HepG2 (cell line): ENCODE measurements at regions not wholly inside any gene's neighbourhood (a gene's known extent, or its start where the extent isn't known, plus 50 kb on each side); places are given as distances from the start of the nearest gene placed in this dataset.

Experiments used
- ARHGAP35 ChIP-seq: sonication (generic); formaldehyde crosslinking; IDR thresholded peaks from 2 replicates; pipeline ENCODE4 v1.9.0; 2022; ENCODE audit warnings: mild to moderate bottlenecking, inconsistent platforms, moderate library complexity, missing genetic modification reagents, borderline replicate concordance
- ASH2L ChIP-seq: fragments of 300-600, 200-600 bp; sonication (generic); IDR thresholded peaks from 2 replicates; pipeline ENCODE4 v1.7.0; 2017; ENCODE audit warnings: low read depth, mild to moderate bottlenecking, moderate library complexity, mixed read lengths, low read length; ENCODE audit not compliant: insufficient read length
- BATF2 ChIP-seq: sonication (generic); formaldehyde crosslinking; IDR thresholded peaks from 2 replicates; pipeline ENCODE4 v1.8.0; 2022; ENCODE audit warnings: mild to moderate bottlenecking, missing genetic modification reagents, moderate library complexity
- CSRNP2 ChIP-seq: sonication (generic); formaldehyde crosslinking; conservative IDR thresholded peaks from 2 replicates; pipeline ENCODE4 v1.8.0; 2022; ENCODE audit warnings: low read depth, missing genetic modification reagents
- DNMT3B ChIP-seq: conservative IDR thresholded peaks from 2 replicates; pipeline ENCODE4 v1.6.1; 2016; ENCODE audit warnings: missing biosample characterization, control low read depth
- DPF2 ChIP-seq: sonication (generic); formaldehyde crosslinking; IDR thresholded peaks from 2 replicates; pipeline ENCODE4 v1.4.0; 2020; ENCODE audit warnings: mild to moderate bottlenecking, low read depth, missing genetic modification reagents, borderline replicate concordance
- FIP1L1 ChIP-seq: fragments of 200-400 bp; formaldehyde crosslinking; IDR thresholded peaks from 2 replicates; pipeline ENCODE4 v1.6.1; 2018; ENCODE audit warnings: low read depth, mild to moderate bottlenecking, low read length, moderate library complexity, borderline replicate concordance; ENCODE audit not compliant: insufficient read depth
- FOXA1 ChIP-seq, 2 experiments: fragments of 450-650 bp in 1 of 2; sonication (generic) in 1 of 2; formaldehyde crosslinking in 1 of 2; IDR thresholded peaks; 2 replicates each; pipeline versions ENCODE4 v1.4.0 to v1.6.1; 2016 to 2020; ENCODE audit warnings: missing genetic modification reagents in 1 of 2
- HNRNPL ChIP-seq: fragments of 200-400 bp; formaldehyde crosslinking; IDR thresholded peaks from 2 replicates; pipeline ENCODE4 v1.6.1; 2017; ENCODE audit warnings: mild to moderate bottlenecking, low read depth, low read length
- MAF1 ChIP-seq: sonication (generic); formaldehyde crosslinking; IDR thresholded peaks from 2 replicates; pipeline ENCODE4 v1.5.0; 2020; ENCODE audit warnings: missing genetic modification reagents, borderline replicate concordance
- NCOR1 ChIP-seq: fragments of 200-600 bp; sonication (generic); IDR thresholded peaks from 2 replicates; pipeline ENCODE4 v1.7.0; 2017; ENCODE audit warnings: antibody characterized with exemption, low read length, borderline replicate concordance
- RFX5 ChIP-seq: IDR thresholded peaks from 2 replicates; pipeline ENCODE4 v1.6.1; 2011; ENCODE audit warnings: low read depth, low read length, improper control_type of control experiment
- SALL2 ChIP-seq: sonication (generic); formaldehyde crosslinking; IDR thresholded peaks from 2 replicates; pipeline ENCODE4 v1.8.1; 2023; ENCODE audit warnings: mild to moderate bottlenecking, missing genetic modification reagents, inconsistent platforms
- SAP130 ChIP-seq: IDR thresholded peaks from 2 replicates; pipeline ENCODE4 v1.6.1; 2016; ENCODE audit warnings: low read depth
- TMF1 ChIP-seq: sonication (generic); formaldehyde crosslinking; IDR thresholded peaks from 2 replicates; pipeline ENCODE4 v1.8.1; 2022; ENCODE audit warnings: low read depth, missing genetic modification reagents
- USF2 ChIP-seq, 2 experiments: sonication (generic) in 1 of 2; formaldehyde crosslinking in 1 of 2; IDR thresholded peaks; 2 replicates each; pipeline versions ENCODE4 v1.5.1 to v1.6.1; 2011 to 2020; ENCODE audit warnings: borderline replicate concordance in 1 of 2, low read depth in 1 of 2, low read length in 1 of 2, mild to moderate bottlenecking in 1 of 2, missing genetic modification reagents in 1 of 2, moderate library complexity in 1 of 2
- ZBTB1 ChIP-seq: sonication (generic); formaldehyde crosslinking; IDR thresholded peaks from 2 replicates; pipeline ENCODE4 v1.4.0; 2020; ENCODE audit warnings: missing genetic modification reagents, borderline replicate concordance
- ZFP90 ChIP-seq: sonication (generic); formaldehyde crosslinking; IDR thresholded peaks from 2 replicates; pipeline ENCODE4 v1.8.0; 2022; ENCODE audit warnings: missing genetic modification reagents, mild to moderate bottlenecking, inconsistent platforms, borderline replicate concordance
- ZNF12 ChIP-seq: sonication (generic); formaldehyde crosslinking; IDR thresholded peaks from 2 replicates; pipeline ENCODE4 v1.5.0; 2020; ENCODE audit warnings: missing genetic modification reagents
- ZNF136 ChIP-seq: sonication (generic); formaldehyde crosslinking; IDR thresholded peaks from 2 replicates; pipeline ENCODE4 v1.8.1; 2022; ENCODE audit warnings: low read depth, mild to moderate bottlenecking, moderate library complexity, missing genetic modification reagents
- ZNF17 ChIP-seq: sonication (generic); formaldehyde crosslinking; IDR thresholded peaks from 2 replicates; pipeline ENCODE4 v1.5.0; 2020; ENCODE audit warnings: mild to moderate bottlenecking, missing genetic modification reagents
- ZNF207 ChIP-seq: fragments of 450-650 bp; IDR thresholded peaks from 2 replicates; pipeline ENCODE4 v1.6.1; 2016; ENCODE audit warnings: antibody characterized with exemption, borderline replicate concordance
- ZNF382 ChIP-seq: sonication (generic); formaldehyde crosslinking; IDR thresholded peaks from 2 replicates; pipeline ENCODE4 v1.5.0; 2020; ENCODE audit warnings: missing genetic modification reagents, mild to moderate bottlenecking, borderline replicate concordance
- ZNF430 ChIP-seq: sonication (generic); formaldehyde crosslinking; IDR thresholded peaks from 2 replicates; pipeline ENCODE4 v1.9.0; 2021; ENCODE audit warnings: mild to moderate bottlenecking, missing genetic modification reagents
- ZNF549 ChIP-seq: sonication (generic); formaldehyde crosslinking; IDR thresholded peaks from 2 replicates; pipeline ENCODE4 v1.5.0; 2020; ENCODE audit warnings: missing genetic modification reagents
- ZNF614 ChIP-seq: IDR thresholded peaks from 2 replicates; pipeline ENCODE4 v1.6.1; 2018; ENCODE audit warnings: missing biosample characterization, missing genetic modification reagents, inconsistent platforms, borderline replicate concordance
- ZNF768 ChIP-seq: sonication (generic); formaldehyde crosslinking; IDR thresholded peaks from 2 replicates; pipeline ENCODE4 v1.4.0; 2020; ENCODE audit warnings: missing genetic modification reagents
- ZSCAN9 ChIP-seq: IDR thresholded peaks from 2 replicates; pipeline ENCODE4 v1.6.1; 2016; ENCODE audit warnings: borderline replicate concordance

- TF ChIP-seq ZSCAN9 (no peak), BATF2 (CRISPR knock-in tag) (no peak), RFX5 (no peak), ZNF136 (CRISPR knock-in tag) (no peak), SALL2 (CRISPR knock-in tag) (no peak), USF2 (IDR thresholded peaks at IDR 0.05; ENCODE audit: low read depth, low read length) (no peak), USF2 (CRISPR knock-in tag; IDR thresholded peaks at IDR 0.05; ENCODE audit: borderline replicate concordance) (no peak), ZNF207 (no peak), DPF2 (no peak), DNMT3B (CRISPR knock-in tag) (no peak), ARHGAP35 (CRISPR knock-in tag) (no peak), ZNF17 (CRISPR knock-in tag) (no peak), ZFP90 (CRISPR knock-in tag) (no peak), ZNF549 (CRISPR knock-in tag) (no peak), ASH2L (no peak), ZNF768 (no peak), FIP1L1 (no peak), HNRNPL (no peak), ZBTB1 (CRISPR knock-in tag) (no peak), CSRNP2 (CRISPR knock-in tag) (no peak), TMF1 (no peak), ZNF382 (CRISPR knock-in tag) (no peak), NCOR1 (peak; percentile 8; the same call in 1 of the 2 replicates), FOXA1 (IDR thresholded peaks at IDR 0.05) (no peak), FOXA1 (CRISPR knock-in tag; IDR thresholded peaks at IDR 0.05) (no peak), SAP130 (CRISPR knock-in tag) (peak; percentile 41; the same call in 1 of the 2 replicates), MAF1 (CRISPR knock-in tag) (no peak), ZNF12 (CRISPR knock-in tag) (no peak), ZNF430 (CRISPR knock-in tag) (0 out of 2 replicates have a peak, but pooled peaks have one; percentile 14), ZNF614 (CRISPR knock-in tag) (no peak)
These were observed 150.0 kb downstream of the SPRY1 start (continued) for GRCh38 chr4:123546573-123547060.
